ENCODE measurements at regions not wholly inside any gene's neighbourhood (a gene's known extent, or its start where the extent isn't known, plus 50 kb on each side); places are given as distances from the start of the nearest gene placed in this dataset.
"Not testable (repeated sequence)": the region's sequence is repeated elsewhere in the genome, so short reads cannot be mapped to it uniquely, and the experiment has no call there.

- FAIRE-seq: not testable (repeated sequence)
Observed at GRCh38 chr4:116536024-116536423, 549.4 kb downstream of the TRAM1L1 start.

- no peak for FAIRE-seq
Observed at GRCh38 chr4:116531870-116532269, 553.5 kb downstream of the TRAM1L1 start.

- FAIRE-seq: no peak
Observed at GRCh38 chr4:116531026-116531425, 554.4 kb downstream of the TRAM1L1 start.

- FAIRE-seq: no peak
Observed at GRCh38 chr4:116530048-116530447, 555.3 kb downstream of the TRAM1L1 start.

- FAIRE-seq: no peak
Observed at GRCh38 chr4:116529129-116529528, 556.2 kb downstream of the TRAM1L1 start.

- no peak for FAIRE-seq
Observed at GRCh38 chr4:116522922-116523321, 562.5 kb downstream of the TRAM1L1 start.

GRCh38 chr4:116520886-116521285, 564.5 kb downstream of the TRAM1L1 start:
- FAIRE-seq: no peak

- no peak for FAIRE-seq
Observed at GRCh38 chr4:116516711-116517110, 568.7 kb downstream of the TRAM1L1 start.

GRCh38 chr4:116515959-116516358, 569.4 kb downstream of the TRAM1L1 start:
- no peak for FAIRE-seq

- no peak for FAIRE-seq
Observed at GRCh38 chr4:116512552-116512951, 572.8 kb downstream of the TRAM1L1 start.

GRCh38 chr4:116501954-116502353, 583.4 kb downstream of the TRAM1L1 start:
- no peak for FAIRE-seq

- no peak for FAIRE-seq
Observed at GRCh38 chr4:116500225-116500624, 585.2 kb downstream of the TRAM1L1 start.

GRCh38 chr4:116489739-116490138, 595.6 kb downstream of the TRAM1L1 start:
- no peak for FAIRE-seq

- FAIRE-seq: no peak
Observed at GRCh38 chr4:116486401-116486800, 599.0 kb downstream of the TRAM1L1 start.

- no peak for FAIRE-seq
Observed at GRCh38 chr4:116480546-116480945, 604.8 kb downstream of the TRAM1L1 start.

- FAIRE-seq: no peak
Observed at GRCh38 chr4:116478343-116478742, 607.0 kb downstream of the TRAM1L1 start.

- no peak for FAIRE-seq
Observed at GRCh38 chr4:116469582-116469981, 615.8 kb downstream of the TRAM1L1 start.

GRCh38 chr4:116453127-116453526, 632.2 kb downstream of the TRAM1L1 start:
- no peak for FAIRE-seq

- FAIRE-seq: no peak
Observed at GRCh38 chr4:116449764-116450163, 635.6 kb downstream of the TRAM1L1 start.

GRCh38 chr4:116444117-116444516, 641.3 kb downstream of the TRAM1L1 start:
- no peak for FAIRE-seq

GRCh38 chr4:116438981-116439729, 646.2 kb downstream of the TRAM1L1 start:
- FAIRE-seq: no peak

- no peak for FAIRE-seq
Observed at GRCh38 chr4:116438417-116438816, 647.0 kb downstream of the TRAM1L1 start.

GRCh38 chr4:116427666-116428065, 657.7 kb downstream of the TRAM1L1 start:
- no peak for FAIRE-seq

- no peak for FAIRE-seq
Observed at GRCh38 chr4:116413222-116413621, 672.2 kb downstream of the TRAM1L1 start.

- FAIRE-seq: no peak
Observed at GRCh38 chr4:116401293-116401692, 684.1 kb downstream of the TRAM1L1 start.

Measured in islet of Langerhans (tissue), 1 donor.